Smooth muscle cell (in vitro differentiated cells): ENCODE measurements at regions not wholly inside any gene's neighbourhood (a gene's known extent, or its start where the extent isn't known, plus 50 kb on each side); places are given as distances from the start of the nearest gene placed in this dataset.

Source experiments
- DNase-seq: peaks from one replicate; lab custom pipeline; 2025; ENCODE audit not compliant: unreplicated experiment; lab: John Stamatoyannopoulos, UW
- H2AFZ ChIP-seq: fragments of 200-600 bp; sonication (generic); 2 replicates; pipeline ENCODE4 v1.6.0; 2016; ENCODE audit warnings: antibody characterized with exemption, low read depth, mild to moderate bottlenecking
- H3F3A ChIP-seq: fragments of 200-600 bp; sonication (generic); 2 replicates; pipeline ENCODE4 v1.6.0; 2017; ENCODE audit warnings: antibody characterized with exemption, low read depth
- H3K27ac ChIP-seq: fragments of 200-600 bp; sonication (generic); 2 replicates; pipeline ENCODE4 v1.5.1; 2016; ENCODE audit warnings: low read depth, mild to moderate bottlenecking
- H3K27me3 ChIP-seq: fragments of 200-600 bp; sonication (generic); 2 replicates; pipeline ENCODE4 v1.6.1; 2016; ENCODE audit warnings: low read depth, mild to moderate bottlenecking
- H3K36me3 ChIP-seq: fragments of 200-600 bp; sonication (generic); 2 replicates; pipeline ENCODE4 v1.5.1; 2016; ENCODE audit warnings: low read depth
- H3K4me1 ChIP-seq: fragments of 200-600 bp; sonication (generic); 2 replicates; pipeline ENCODE4 v1.5.1; 2016; ENCODE audit warnings: low read depth
- H3K4me2 ChIP-seq: fragments of 200-600 bp; sonication (generic); 2 replicates; pipeline ENCODE4 v1.6.0; 2016; ENCODE audit warnings: mild to moderate bottlenecking
- H3K4me3 ChIP-seq: fragments of 200-600 bp; sonication (generic); 2 replicates; pipeline ENCODE4 v1.5.1; 2016; ENCODE audit warnings: mild to moderate bottlenecking
- H3K79me2 ChIP-seq: fragments of 200-600 bp; sonication (generic); 2 replicates; pipeline ENCODE4 v1.6.0; 2016; ENCODE audit warnings: low read depth, mild to moderate bottlenecking
- H3K9ac ChIP-seq: fragments of 200-600 bp; sonication (generic); 2 replicates; pipeline ENCODE4 v1.6.0; 2016; ENCODE audit warnings: low read depth
- H3K9me3 ChIP-seq: fragments of 200-600 bp; sonication (generic); replicated peaks from 2 replicates; pipeline ENCODE4 v1.5.1; 2016; ENCODE audit warnings: low read depth
- H4K20me1 ChIP-seq: fragments of 200-600 bp; sonication (generic); 2 replicates; pipeline ENCODE4 v1.6.0; 2016; ENCODE audit warnings: low read depth
- CTCF ChIP-seq: fragments of 200-600 bp; sonication (generic); IDR thresholded peaks from 2 replicates; pipeline ENCODE4 v1.5.1; 2017; ENCODE audit warnings: borderline replicate concordance, mild to moderate bottlenecking, antibody characterized with exemption; ENCODE audit not compliant: insufficient read depth, poor library complexity, severe bottlenecking
- WGBS: methylation state at CpG from one replicate; pipeline ENCODE4 v1.1.7; 2016; ENCODE audit warnings: low lambda C conversion rate; 5-methylcytosine and 5-hydroxymethylcytosine counted together

GRCh38 chr18:78711971-78712370, 267.6 kb upstream of the SALL3 start:
- no peaks in the 10 kb centered on the region for H3K36me3 ChIP-seq
- H3K9me3 ChIP-seq: no peaks in the 10 kb centered on the region
- no peaks in the 10 kb centered on the region for H3F3A ChIP-seq
- H3K9ac ChIP-seq: no peak overlapping the region
- no peak overlapping the region for H3K27ac ChIP-seq
- no peak for TF ChIP-seq CTCF
- no peaks in the 10 kb centered on the region for H3K27me3 ChIP-seq
- no peaks in the 10 kb centered on the region for H3K4me1 ChIP-seq
- WGBS: 86% methylated on average over 4 of the region's 4 CpGs
- H3K4me2 ChIP-seq: no peak overlapping the region
- H3K79me2 ChIP-seq: no peaks in the 10 kb centered on the region
- no peak overlapping the region for H3K4me3 ChIP-seq
- no peak for DNase-seq
- no peak overlapping the region for H2AFZ ChIP-seq
- no peaks in the 10 kb centered on the region for H4K20me1 ChIP-seq

- H3K4me2 ChIP-seq: no peak overlapping the region
- H3K79me2 ChIP-seq: no peaks in the 10 kb centered on the region
- H3K9me3 ChIP-seq: no peaks in the 10 kb centered on the region
- H3K4me1 ChIP-seq: no peaks in the 10 kb centered on the region
- TF ChIP-seq CTCF: no peak
- no peak overlapping the region for H3K27ac ChIP-seq
- 38% methylated on average over 6 of the region's 6 CpGs for WGBS
- no peak overlapping the region for H2AFZ ChIP-seq
- no peaks in the 10 kb centered on the region for H3K36me3 ChIP-seq
- H3K4me3 ChIP-seq: no peak overlapping the region
- no peak overlapping the region for H3K9ac ChIP-seq
- no peaks in the 10 kb centered on the region for H3K27me3 ChIP-seq
- no peaks in the 10 kb centered on the region for H3F3A ChIP-seq
- H4K20me1 ChIP-seq: no peaks in the 10 kb centered on the region
- DNase-seq: no peak
These were observed 266.5 kb upstream of the SALL3 start for GRCh38 chr18:78713069-78713468.

- no peak for TF ChIP-seq CTCF
- no peaks in the 10 kb centered on the region for H3K4me1 ChIP-seq
- no peak overlapping the region for H2AFZ ChIP-seq
- no peak overlapping the region for H3K9ac ChIP-seq
- no peak overlapping the region for H3K4me3 ChIP-seq
- WGBS: 91% methylated on average over 9 of the region's 9 CpGs
- no peak overlapping the region for H3K4me2 ChIP-seq
- no peaks in the 10 kb centered on the region for H4K20me1 ChIP-seq
- no peaks in the 10 kb centered on the region for H3K9me3 ChIP-seq
- H3K27me3 ChIP-seq: no peaks in the 10 kb centered on the region
- no peaks in the 10 kb centered on the region for H3K79me2 ChIP-seq
- H3K36me3 ChIP-seq: no peaks in the 10 kb centered on the region
- no peak overlapping the region for H3K27ac ChIP-seq
- no peaks in the 10 kb centered on the region for H3F3A ChIP-seq
- no peak for DNase-seq
These were observed 265.9 kb upstream of the SALL3 start for GRCh38 chr18:78713726-78714125.

GRCh38 chr18:78716022-78716421, 263.6 kb upstream of the SALL3 start:
- H3K9me3 ChIP-seq: no peaks in the 10 kb centered on the region
- no peaks in the 10 kb centered on the region for H3K36me3 ChIP-seq
- no peak for TF ChIP-seq CTCF
- no peaks in the 10 kb centered on the region for H3K4me1 ChIP-seq
- H4K20me1 ChIP-seq: no peaks in the 10 kb centered on the region
- no peak overlapping the region for H3K9ac ChIP-seq
- H3K4me3 ChIP-seq: no peak overlapping the region
- no peak overlapping the region for H3K4me2 ChIP-seq
- DNase-seq: no peak
- H3F3A ChIP-seq: no peaks in the 10 kb centered on the region
- no peaks in the 10 kb centered on the region for H3K79me2 ChIP-seq
- peaks cover under 1% of the 10 kb centered on the region for H3K27me3 ChIP-seq
- no peak overlapping the region for H2AFZ ChIP-seq
- WGBS: 82% methylated on average over 8 of the region's 8 CpGs
- H3K27ac ChIP-seq: no peak overlapping the region
